IPS-20b (cell line): ENCODE measurements at regions not wholly inside any gene's neighbourhood (a gene's known extent, or its start where the extent isn't known, plus 50 kb on each side); places are given as distances from the start of the nearest gene placed in this dataset.

Source experiments
- H3K27ac ChIP-seq: one replicate; pipeline ENCODE4 v1.5.1; 2013; ENCODE audit warnings: low read length
- H3K27me3 ChIP-seq: 2 replicates; pipeline ENCODE4 v1.6.1; 2013; ENCODE audit warnings: mild to moderate bottlenecking, low read length, inconsistent platforms; ENCODE audit not compliant: insufficient read depth
- H3K36me3 ChIP-seq: 2 replicates; pipeline ENCODE4 v1.6.1; 2013; ENCODE audit warnings: low read depth, mild to moderate bottlenecking, inconsistent platforms, low read length, moderate library complexity; ENCODE audit not compliant: insufficient read depth
- H3K4me1 ChIP-seq: 2 replicates; pipeline ENCODE4 v1.6.1; 2013; ENCODE audit warnings: mild to moderate bottlenecking, control low read depth, inconsistent platforms, low read length, moderate library complexity; ENCODE audit not compliant: insufficient read depth
- H3K4me3 ChIP-seq: 2 replicates; pipeline ENCODE4 v1.5.1; 2013; ENCODE audit warnings: mild to moderate bottlenecking, low read length, inconsistent platforms
- H3K9ac ChIP-seq: 2 replicates; pipeline ENCODE4 v1.6.1; 2013; ENCODE audit warnings: low read depth, mild to moderate bottlenecking, inconsistent platforms, low read length, moderate library complexity
- H3K9me3 ChIP-seq: 2 replicates; pipeline ENCODE4 v1.6.1; 2013; ENCODE audit warnings: mild to moderate bottlenecking, low read depth, low read length, inconsistent platforms; ENCODE audit not compliant: insufficient read depth

GRCh38 chr5:125261505-125262250, 515.2 kb upstream of the ZNF608 start:
- Histone ChIP-seq H3K36me3 (no peaks in the 10 kb centered on the region), H3K4me3 (no peak overlapping the region), H3K4me1 (peaks cover 12% of the 10 kb centered on the region; the same call in 1 of the 2 replicates), H3K9me3 (peaks cover 10% of the 10 kb centered on the region; the same call in 1 of the 2 replicates), H3K27ac (no peak overlapping the region), H3K27me3 (no peaks in the 10 kb centered on the region), H3K9ac (no peak overlapping the region)

DNA sequence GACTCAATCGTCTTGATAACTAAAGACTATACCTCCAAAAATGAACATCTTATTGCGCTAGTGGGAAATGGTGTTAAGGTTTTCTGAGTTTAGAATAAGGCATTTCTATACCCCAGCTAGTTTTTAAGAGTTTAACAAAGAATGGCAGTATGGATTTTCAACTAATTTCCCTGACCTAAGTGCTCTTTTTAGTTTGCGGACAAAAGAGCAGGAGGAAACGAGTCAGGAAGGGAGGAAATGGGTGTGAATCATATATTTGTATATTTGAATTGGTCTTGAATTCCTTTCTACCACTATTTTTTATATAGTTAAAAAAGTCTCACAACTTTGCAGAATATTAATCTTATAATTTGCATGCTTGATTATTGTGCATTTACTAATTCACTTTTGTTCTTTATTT, 516.3 kb upstream of the ZNF608 start:
- H3K4me1 ChIP-seq, result peaks cover 6% of the 10 kb centered on the region; the same call in 1 of the 2 replicates
- H3K9me3 ChIP-seq, result peaks cover 10% of the 10 kb centered on the region; the same call in 1 of the 2 replicates
- no peak overlapping the region for H3K27ac ChIP-seq
- no peaks in the 10 kb centered on the region for H3K36me3 ChIP-seq
- no peaks in the 10 kb centered on the region for H3K27me3 ChIP-seq
- H3K4me3 ChIP-seq, result no peak overlapping the region
- no peak overlapping the region for H3K9ac ChIP-seq

DNA sequence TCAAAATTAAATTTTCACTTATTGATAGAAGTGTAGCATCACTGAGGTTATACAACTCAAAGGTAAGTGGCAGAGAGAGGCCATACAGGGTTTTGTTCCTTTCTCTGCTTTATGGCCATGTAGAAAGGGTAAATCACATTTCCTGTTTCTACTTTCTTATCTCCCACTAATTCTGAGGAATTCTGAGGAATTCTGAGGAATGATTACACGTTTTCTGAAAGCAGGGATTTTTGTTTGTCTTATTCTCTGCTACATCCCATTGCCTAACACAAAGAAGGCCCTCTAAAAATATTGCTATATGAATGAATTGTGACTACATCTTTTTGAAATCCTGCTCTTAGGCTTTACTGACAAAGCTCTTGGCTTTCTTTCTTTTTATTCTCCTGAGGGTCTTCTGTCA, 516.9 kb upstream of the ZNF608 start:
- Histone ChIP-seq H3K9ac (no peak overlapping the region), H3K36me3 (no peaks in the 10 kb centered on the region), H3K4me1 (peaks cover 6% of the 10 kb centered on the region; the same call in 1 of the 2 replicates), H3K27me3 (no peaks in the 10 kb centered on the region), H3K4me3 (no peak overlapping the region), H3K9me3 (peaks cover 10% of the 10 kb centered on the region; the same call in 1 of the 2 replicates), H3K27ac (no peak overlapping the region)

- Histone ChIP-seq H3K9me3 (peaks cover 7% of the 10 kb centered on the region; the same call in 1 of the 2 replicates), H3K36me3 (no peaks in the 10 kb centered on the region), H3K4me1 (peaks cover 6% of the 10 kb centered on the region; the same call in 1 of the 2 replicates), H3K27me3 (no peaks in the 10 kb centered on the region), H3K4me3 (no peak overlapping the region), H3K27ac (no peak overlapping the region), H3K9ac (no peak overlapping the region)
Measured at GRCh38 chr5:125266106-125266505, 519.7 kb upstream of the ZNF608 start.

DNA sequence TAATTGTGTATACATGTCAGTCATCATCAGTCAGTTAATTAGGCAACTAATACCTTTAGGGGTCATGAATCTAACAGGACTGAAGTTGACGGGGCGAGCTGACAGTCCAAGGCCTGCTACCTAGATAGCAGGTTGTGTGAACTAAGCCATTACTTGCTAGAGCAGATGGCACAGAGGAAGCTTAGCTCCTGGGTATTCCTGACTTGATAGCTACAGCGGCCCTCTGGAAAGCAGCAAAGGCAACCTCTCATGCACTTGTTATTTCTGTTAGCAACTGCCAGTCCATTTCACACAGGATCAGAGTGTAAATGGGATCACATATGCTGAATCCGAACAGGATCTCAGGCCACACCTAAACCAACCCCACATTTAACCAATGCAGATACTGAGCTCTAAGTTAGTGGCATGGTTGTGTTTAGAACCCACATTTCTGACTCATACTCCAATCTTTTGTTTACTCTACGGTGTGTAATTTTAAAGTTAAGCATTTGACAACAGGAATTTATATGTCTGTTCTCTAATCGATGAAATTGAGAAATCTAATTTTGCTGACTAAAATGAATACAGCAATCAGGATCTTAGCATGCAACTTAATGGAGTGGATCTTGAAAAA, 521.3 kb upstream of the ZNF608 start:
- Histone ChIP-seq H3K36me3 (no peaks in the 10 kb centered on the region), H3K9ac (no peak overlapping the region), H3K9me3 (no peaks in the 10 kb centered on the region), H3K4me1 (peaks cover 5% of the 10 kb centered on the region; the same call in 1 of the 2 replicates), H3K27ac (no peak overlapping the region), H3K27me3 (no peaks in the 10 kb centered on the region), H3K4me3 (no peak overlapping the region)

DNA sequence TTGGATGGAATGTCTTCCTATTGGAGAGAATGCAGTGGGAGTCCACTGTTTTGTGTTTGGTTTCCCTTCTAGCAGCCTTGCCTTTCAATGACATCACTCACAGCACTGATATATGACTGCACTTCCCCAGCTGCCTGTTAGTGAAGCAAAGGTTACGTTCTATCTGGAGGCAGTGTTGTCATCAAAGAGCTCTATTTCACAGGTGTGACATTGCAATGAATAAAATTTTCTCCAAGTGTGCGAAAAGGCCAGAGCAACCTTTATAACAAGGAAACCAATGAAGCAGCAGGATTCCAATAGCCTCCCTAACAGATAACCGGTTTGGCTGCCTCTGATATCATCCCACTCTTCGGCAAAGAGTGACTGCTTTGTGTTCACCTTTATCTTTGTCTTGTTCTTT, 523.5 kb upstream of the ZNF608 start:
- Histone ChIP-seq H3K36me3 (no peaks in the 10 kb centered on the region), H3K4me3 (no peak overlapping the region), H3K27ac (no peak overlapping the region), H3K27me3 (no peaks in the 10 kb centered on the region), H3K9me3 (no peaks in the 10 kb centered on the region), H3K4me1 (peaks cover 4% of the 10 kb centered on the region; the same call in 1 of the 2 replicates), H3K9ac (no peak overlapping the region)

GRCh38 chr5:125272357-125272756, 525.9 kb upstream of the ZNF608 start:
- no peak overlapping the region for H3K4me3 ChIP-seq
- H3K4me1 ChIP-seq, result peaks cover 4% of the 10 kb centered on the region; the same call in 1 of the 2 replicates
- no peaks in the 10 kb centered on the region for H3K36me3 ChIP-seq
- no peaks in the 10 kb centered on the region for H3K27me3 ChIP-seq
- no peak overlapping the region for H3K9ac ChIP-seq
- H3K27ac ChIP-seq, result no peak overlapping the region
- no peaks in the 10 kb centered on the region for H3K9me3 ChIP-seq

DNA sequence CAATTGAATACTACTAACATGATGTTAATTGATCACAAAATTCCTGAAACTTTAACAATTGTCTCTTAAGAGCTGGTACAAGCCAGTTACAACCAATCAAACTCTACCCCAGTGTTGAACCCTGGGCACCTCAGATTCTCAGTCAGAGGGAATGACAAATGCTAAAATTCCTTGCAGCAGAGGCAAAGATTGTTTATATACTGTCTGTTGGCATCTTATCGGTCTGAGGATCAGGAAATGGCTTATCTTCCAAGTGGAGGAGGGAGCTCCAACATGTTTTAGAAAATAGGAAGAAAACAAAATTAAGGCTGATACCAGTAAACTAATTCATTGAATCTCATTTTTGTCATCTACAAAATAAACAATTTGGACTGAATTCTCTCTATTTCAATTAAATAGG, 527.8 kb upstream of the ZNF608 start:
- no peaks in the 10 kb centered on the region for H3K9me3 ChIP-seq
- H3K4me3 ChIP-seq, result no peak overlapping the region
- H3K36me3 ChIP-seq, result no peaks in the 10 kb centered on the region
- peaks cover 6% of the 10 kb centered on the region for H3K4me1 ChIP-seq
- no peaks in the 10 kb centered on the region for H3K27me3 ChIP-seq
- no peak overlapping the region for H3K27ac ChIP-seq
- no peak overlapping the region for H3K9ac ChIP-seq

GRCh38 chr5:125274938-125275724, 528.7 kb upstream of the ZNF608 start:
- Histone ChIP-seq H3K27ac (no peak overlapping the region), H3K4me3 (no peak overlapping the region), H3K9me3 (no peaks in the 10 kb centered on the region), H3K9ac (no peak overlapping the region), H3K27me3 (no peaks in the 10 kb centered on the region), H3K4me1 (peaks cover 6% of the 10 kb centered on the region), H3K36me3 (no peaks in the 10 kb centered on the region)

DNA sequence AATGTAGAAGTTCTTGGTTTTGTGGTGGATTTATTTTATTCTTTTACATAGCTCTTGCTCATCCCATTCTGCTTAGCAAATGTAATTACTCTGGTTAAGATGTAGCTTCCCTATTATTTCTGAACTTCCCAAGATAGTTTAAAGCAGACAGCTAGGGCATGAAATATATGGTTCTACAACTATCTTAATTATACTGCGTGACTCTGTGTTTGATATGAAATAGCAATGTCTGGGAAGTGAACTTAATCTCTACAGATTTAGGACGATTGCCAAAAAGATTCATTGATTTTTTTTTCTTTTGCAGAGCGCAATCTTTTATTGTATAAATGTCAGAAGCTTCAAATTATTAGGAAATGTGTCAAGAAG, 529.3 kb upstream of the ZNF608 start:
- no peaks in the 10 kb centered on the region for H3K9me3 ChIP-seq

GRCh38 chr5:125276096-125276495, 529.7 kb upstream of the ZNF608 start:
- H3K27ac ChIP-seq, result no peak overlapping the region
- no peak overlapping the region for H3K4me3 ChIP-seq
- H3K27me3 ChIP-seq, result no peaks in the 10 kb centered on the region
- H3K9me3 ChIP-seq, result no peaks in the 10 kb centered on the region
- no peaks in the 10 kb centered on the region for H3K36me3 ChIP-seq
- H3K9ac ChIP-seq, result no peak overlapping the region
- peaks cover 6% of the 10 kb centered on the region for H3K4me1 ChIP-seq

More for the DNA sequence above, 529.3 kb upstream of the ZNF608 start:
- Histone ChIP-seq H3K27me3 (no peaks in the 10 kb centered on the region), H3K4me3 (no peak overlapping the region), H3K9ac (no peak overlapping the region), H3K36me3 (no peaks in the 10 kb centered on the region), H3K27ac (no peak overlapping the region), H3K4me1 (peaks cover 6% of the 10 kb centered on the region)
